SU-DHL-6 (cell line): ENCODE measurements at regions not wholly inside any gene's neighbourhood (a gene's known extent, or its start where the extent isn't known, plus 50 kb on each side); places are given as distances from the start of the nearest gene placed in this dataset.

Experiments
- H2AFZ ChIP-seq: fragments of 200-600 bp; sonication (generic); 2 replicates; pipeline ENCODE4 v1.6.1; 2014; ENCODE audit warnings: low read depth, mild to moderate bottlenecking, moderate library complexity, mixed read lengths, antibody characterized with exemption, low read length; ENCODE audit not compliant: severe bottlenecking
- H3F3A ChIP-seq: fragments of 200-600 bp; shearing (Covaris generic); 2 replicates; pipeline ENCODE4 v1.6.0; 2016; ENCODE audit warnings: antibody characterized with exemption, mild to moderate bottlenecking; ENCODE audit not compliant: insufficient read depth
- H3K27ac ChIP-seq: fragments of 200-600 bp; sonication (generic); 2 replicates; pipeline ENCODE4 v1.5.1; 2016; ENCODE audit warnings: low read depth, mild to moderate bottlenecking, low read length, moderate library complexity, mixed read lengths
- H3K27me3 ChIP-seq: fragments of 200-600 bp; sonication (generic), shearing (Covaris generic); 2 replicates; pipeline ENCODE4 v1.6.0; 2014; ENCODE audit warnings: mild to moderate bottlenecking, low read length
- H3K36me3 ChIP-seq: fragments of 200-600 bp; sonication (generic); 2 replicates; pipeline ENCODE4 v1.6.1; 2014; ENCODE audit warnings: mild to moderate bottlenecking, low read length, mixed read lengths
- H3K4me2 ChIP-seq: fragments of 300-600, 200-600 bp; shearing (Covaris generic), sonication (generic); 2 replicates; pipeline ENCODE4 v1.6.0; 2014; ENCODE audit warnings: low read length, low read depth, mild to moderate bottlenecking; ENCODE audit not compliant: poor library complexity, severe bottlenecking
- H3K4me3 ChIP-seq: fragments of 200-600 bp; sonication (generic); 2 replicates; pipeline ENCODE4 v1.5.1; 2014; ENCODE audit warnings: antibody characterized with exemption, low read length, mild to moderate bottlenecking, mixed read lengths; ENCODE audit not compliant: insufficient read depth, poor library complexity, severe bottlenecking
- H3K79me2 ChIP-seq: fragments of 200-600 bp; sonication (generic); 2 replicates; pipeline ENCODE4 v1.6.1; 2014; ENCODE audit warnings: mild to moderate bottlenecking, low read length, moderate library complexity; ENCODE audit not compliant: insufficient read depth
- H3K9ac ChIP-seq: fragments of 200-600 bp; sonication (generic); 2 replicates; pipeline ENCODE4 v1.7.0; 2014; ENCODE audit warnings: mild to moderate bottlenecking, low read length
- H3K9me2 ChIP-seq: fragments of 200-600 bp; sonication (generic); replicated peaks from 2 replicates; pipeline ENCODE4 v1.6.1; 2014; ENCODE audit warnings: low read length; ENCODE audit not compliant: insufficient read depth
- H3K9me3 ChIP-seq: fragments of 200-600 bp; sonication (generic); 2 replicates; pipeline ENCODE4 v1.6.1; 2014; ENCODE audit warnings: low read length, mixed read lengths; ENCODE audit not compliant: insufficient read depth
- H4K20me1 ChIP-seq: fragments of 200-600 bp; sonication (generic); 2 replicates; pipeline ENCODE4 v1.6.1; 2014; ENCODE audit warnings: low read depth, mild to moderate bottlenecking, antibody characterized with exemption, low read length, moderate library complexity, mixed read lengths
- CTCF ChIP-seq: fragments of 200-600 bp; sonication (generic); IDR thresholded peaks from one replicate; pipeline ENCODE4 v1.5.1; 2017; ENCODE audit warnings: antibody characterized with exemption, mild to moderate bottlenecking, low read length, moderate library complexity; ENCODE audit not compliant: insufficient read depth, poor library complexity, severe bottlenecking
- EZH2phosphoT487 ChIP-seq: fragments of 200-600 bp; sonication (generic), shearing (Covaris generic); conservative IDR thresholded peaks from 2 replicates; pipeline ENCODE4 v1.6.1; 2018; ENCODE audit warnings: mild to moderate bottlenecking, antibody characterized with exemption, low read length, moderate library complexity, mixed read lengths

GRCh38 chr1:10900251-10900651, 103.8 kb upstream of the CASZ1 start:
- H3K9ac ChIP-seq = no peak overlapping the region
- H3K36me3 ChIP-seq = no peaks in the 10 kb centered on the region
- no peaks in the 10 kb centered on the region for H3K79me2 ChIP-seq
- TF ChIP-seq EZH2phosphoT487 (no peak), CTCF (no peak)
- no peaks in the 10 kb centered on the region for H3F3A ChIP-seq
- no peak overlapping the region for H3K4me3 ChIP-seq
- no peak overlapping the region for H2AFZ ChIP-seq
- no peak overlapping the region for H3K27ac ChIP-seq
- no peaks in the 10 kb centered on the region for H3K27me3 ChIP-seq
- H3K9me3 ChIP-seq = no peaks in the 10 kb centered on the region
- no peak overlapping the region for H3K4me2 ChIP-seq
- no peaks in the 10 kb centered on the region for H4K20me1 ChIP-seq
- no peaks in the 10 kb centered on the region for H3K9me2 ChIP-seq

- Histone ChIP-seq H3K4me2 (no peak overlapping the region), H2AFZ (no peak overlapping the region), H3K36me3 (no peaks in the 10 kb centered on the region), H3F3A (no peaks in the 10 kb centered on the region), H3K79me2 (no peaks in the 10 kb centered on the region), H3K4me3 (no peak overlapping the region), H3K9me2 (no peaks in the 10 kb centered on the region), H3K27ac (no peak overlapping the region), H3K9ac (no peak overlapping the region), H3K9me3 (no peaks in the 10 kb centered on the region), H3K27me3 (no peaks in the 10 kb centered on the region), H4K20me1 (no peaks in the 10 kb centered on the region)
- TF ChIP-seq EZH2phosphoT487 (no peak), CTCF (no peak)
These were observed 104.2 kb upstream of the CASZ1 start for GRCh38 chr1:10900691-10901090.

GRCh38 chr1:10901091-10901890, 104.8 kb upstream of the CASZ1 start:
- Histone ChIP-seq H3K9ac (no peak overlapping the region), H3K27ac (no peak overlapping the region), H3K9me3 (no peaks in the 10 kb centered on the region), H3K36me3 (no peaks in the 10 kb centered on the region), H3K27me3 (no peaks in the 10 kb centered on the region), H4K20me1 (no peaks in the 10 kb centered on the region), H3K79me2 (no peaks in the 10 kb centered on the region), H2AFZ (no peak overlapping the region), H3F3A (no peaks in the 10 kb centered on the region), H3K4me2 (no peak overlapping the region), H3K4me3 (no peak overlapping the region), H3K9me2 (no peaks in the 10 kb centered on the region)
- TF ChIP-seq EZH2phosphoT487 (no peak), CTCF (no peak)
